Limb (tissue), 2 donors: ENCODE measurements at regions not wholly inside any gene's neighbourhood (a gene's known extent, or its start where the extent isn't known, plus 50 kb on each side); places are given as distances from the start of the nearest gene placed in this dataset.
"Not testable (repeated sequence)": the region's sequence is repeated elsewhere in the genome, so short reads cannot be mapped to it uniquely, and the experiment has no call there.

ENCODE experiments used
- DNase-seq, 2 donors: peaks; one replicate each; pipeline ENCODE4 v3.0.0-alpha.2; 2016; ENCODE audit errors: extremely low spot score in 2 of 2

DNA sequence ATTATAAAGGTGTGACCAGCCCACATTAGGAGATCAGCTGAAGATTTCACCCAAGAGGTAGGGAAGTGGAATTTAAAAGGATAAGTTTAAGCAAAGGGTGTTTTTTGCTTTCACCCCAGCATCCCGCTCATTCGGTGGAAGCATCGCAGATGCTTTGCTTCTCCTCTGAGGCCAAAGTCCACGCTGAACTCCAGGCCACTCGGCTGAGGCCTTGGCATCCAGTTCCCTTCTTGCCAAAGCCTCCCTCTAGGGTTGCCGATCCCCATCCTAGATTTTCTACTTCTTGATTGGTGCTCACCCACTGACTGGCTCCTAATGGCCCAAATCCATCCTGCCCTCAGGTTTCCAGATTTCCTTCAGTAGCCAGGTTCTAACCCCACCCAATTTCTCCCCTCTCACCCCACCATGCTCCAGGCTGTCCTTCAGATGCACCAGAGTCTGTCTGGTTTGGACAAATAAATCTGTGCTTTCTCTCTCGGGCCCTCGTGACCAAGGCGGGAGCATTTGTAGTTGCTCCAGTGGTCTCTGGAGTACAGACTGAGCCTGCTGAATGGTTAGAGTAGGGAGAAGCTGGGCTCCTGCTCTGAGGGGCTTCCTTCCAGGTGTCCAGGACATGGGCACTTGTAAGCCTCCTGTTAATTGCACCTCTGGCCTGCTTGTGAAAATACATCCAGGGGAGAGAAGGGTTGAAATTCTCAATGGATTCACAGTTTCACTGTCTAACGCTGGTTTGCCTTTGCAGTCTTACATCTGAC lies 193.2 kb downstream of the C1orf94 start:
- no peak for DNase-seq

- DNase-seq: no peak
Observed at GRCh38 chr1:34370748-34371147, 194.0 kb downstream of the C1orf94 start.

DNA sequence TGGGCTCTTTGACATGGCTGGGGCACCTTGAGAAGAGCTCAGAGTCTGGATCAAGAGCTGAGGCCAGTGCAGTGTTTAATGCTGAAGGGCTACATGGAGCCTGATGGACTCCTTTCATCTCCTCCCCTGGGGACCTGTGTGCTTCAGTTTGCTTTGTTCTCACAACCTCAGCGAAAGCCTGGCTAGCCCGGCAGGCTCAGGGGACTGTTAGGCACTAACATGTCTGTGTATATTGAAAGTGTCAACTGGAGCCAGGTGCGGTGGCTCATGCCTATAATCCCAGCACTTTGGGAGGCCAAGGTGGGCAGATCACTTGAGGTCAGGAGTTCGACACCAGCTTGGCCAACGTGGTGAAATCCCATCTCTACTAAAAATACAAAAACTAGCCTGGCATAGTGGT lies 194.5 kb downstream of the C1orf94 start:
- DNase-seq: not testable (repeated sequence)

DNA sequence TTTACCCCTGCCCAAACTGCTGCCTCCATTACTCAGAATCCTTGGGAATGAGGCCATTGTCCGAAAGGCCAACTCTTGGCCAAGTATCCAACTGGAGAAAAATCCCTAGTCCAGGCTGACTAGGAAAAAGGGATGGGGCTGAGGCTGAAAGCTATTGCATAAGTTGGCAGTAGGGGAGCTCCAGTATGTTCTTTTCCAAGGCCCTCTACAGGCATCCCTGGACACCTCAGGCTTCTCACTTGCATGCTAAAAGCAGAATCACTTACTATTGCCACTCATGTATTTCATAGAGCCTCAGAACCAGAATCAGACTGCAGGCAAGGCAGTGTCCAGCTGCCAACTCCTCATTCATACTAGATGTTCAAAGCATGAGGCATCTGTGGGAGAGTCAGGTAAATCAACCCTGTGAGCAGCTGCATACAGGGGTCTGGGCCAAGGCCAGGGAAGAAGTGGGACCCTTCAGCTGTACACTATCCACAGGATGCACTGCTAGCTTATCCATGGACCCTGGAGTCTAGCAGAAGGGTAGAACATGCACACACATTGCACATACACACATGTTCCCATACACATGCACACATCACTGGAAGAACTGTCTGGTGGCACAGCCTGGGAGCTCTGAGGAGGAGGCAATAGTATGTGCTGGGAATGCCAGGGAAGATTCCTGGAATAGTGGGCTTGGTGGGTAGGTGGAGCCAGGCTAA lies 195.3 kb downstream of the C1orf94 start:
- DNase-seq: no peak

GRCh38 chr1:34372891-34373290 lies 196.2 kb downstream of the C1orf94 start:
- no peak for DNase-seq

DNA sequence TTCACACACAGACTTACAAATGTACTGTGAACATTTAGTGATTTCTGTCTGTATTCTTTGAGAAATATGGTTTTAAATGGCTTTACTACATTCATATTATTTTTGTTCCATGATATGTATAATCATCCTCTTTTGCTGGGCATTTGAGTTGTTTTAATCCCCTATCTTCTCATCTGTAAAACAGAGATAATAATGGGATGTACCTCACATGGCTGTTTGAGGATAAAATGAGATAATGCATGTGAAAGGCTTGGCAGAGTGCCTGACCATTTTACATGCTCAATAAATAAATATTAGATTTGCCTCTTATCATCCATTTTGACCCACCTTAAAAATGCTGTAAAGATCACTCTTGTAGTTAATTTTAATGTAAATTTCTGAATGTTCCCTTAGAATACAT lies 197.2 kb downstream of the C1orf94 start:
- DNase-seq: no peak

DNA sequence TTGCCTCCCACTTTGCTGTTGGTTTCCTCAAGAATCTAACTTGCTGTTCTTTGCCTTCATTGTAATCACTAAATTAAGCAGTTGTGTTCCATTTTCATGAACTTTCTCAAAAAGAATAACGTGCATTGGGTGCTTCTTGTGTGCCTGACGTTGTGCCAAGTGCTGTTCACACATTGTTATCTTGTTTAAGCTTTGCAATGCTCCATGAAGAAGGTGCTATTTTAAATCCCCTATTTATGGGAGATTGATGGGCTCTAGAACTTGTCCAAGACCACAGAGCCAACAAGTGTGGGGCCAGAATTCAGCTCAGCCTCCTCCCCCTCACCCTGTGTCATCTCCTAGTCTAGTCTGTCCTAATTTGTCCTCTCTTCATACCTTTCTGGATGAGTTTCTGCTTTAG lies 199.8 kb downstream of the C1orf94 start:
- DNase-seq: no peak

- no peak for DNase-seq
Observed at GRCh38 chr1:34378968-34379856, 202.5 kb downstream of the C1orf94 start.

DNA sequence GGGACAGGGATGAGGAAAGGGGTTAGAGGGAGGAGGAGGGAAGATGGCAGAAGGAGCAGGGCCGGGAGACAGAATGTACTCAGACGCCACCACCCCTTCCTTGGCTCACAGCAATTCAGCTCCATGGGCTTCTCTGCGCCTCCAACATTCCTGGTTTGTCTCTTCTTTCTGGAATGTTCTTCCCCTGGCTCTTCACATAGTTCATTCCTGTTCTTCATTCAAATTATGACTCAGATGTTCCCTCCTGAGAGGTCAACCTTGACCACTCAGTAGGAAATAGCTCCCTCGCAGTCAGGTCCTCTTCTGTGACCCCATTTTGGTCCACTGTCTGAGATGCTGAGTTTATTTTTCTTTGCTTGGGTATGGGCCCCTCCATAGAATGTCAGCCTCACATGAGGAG lies 203.2 kb downstream of the C1orf94 start:
- DNase-seq: no peak

DNA sequence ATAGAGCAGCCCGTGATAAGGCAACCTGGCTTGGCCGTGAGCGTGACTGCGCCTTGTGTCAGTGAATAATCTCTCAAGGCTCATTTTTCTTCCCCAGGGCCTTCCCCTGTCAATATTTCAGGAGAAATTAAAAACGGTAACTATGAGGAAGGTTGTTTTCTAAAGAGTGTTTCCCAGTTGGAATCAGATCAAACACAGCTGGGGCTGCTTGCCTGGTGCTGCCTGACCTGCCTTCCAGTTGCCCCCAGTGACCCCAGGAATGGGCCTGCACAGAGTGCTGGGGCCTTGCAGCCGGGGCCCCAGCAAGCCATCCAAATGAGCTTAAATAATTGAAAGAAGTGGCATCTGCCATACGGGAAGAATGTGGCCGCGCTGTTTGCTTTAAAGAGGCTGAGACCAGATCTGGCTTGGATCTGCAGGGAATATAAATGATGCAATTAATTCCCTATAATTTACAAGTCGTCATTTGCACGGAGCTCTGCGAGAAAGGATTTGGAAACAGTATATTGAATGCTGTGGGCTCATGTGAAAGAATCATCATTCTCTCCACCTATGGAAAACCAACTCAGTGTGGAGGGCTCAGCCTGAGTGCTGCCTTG lies 203.9 kb downstream of the C1orf94 start:
- no peak for DNase-seq

DNA sequence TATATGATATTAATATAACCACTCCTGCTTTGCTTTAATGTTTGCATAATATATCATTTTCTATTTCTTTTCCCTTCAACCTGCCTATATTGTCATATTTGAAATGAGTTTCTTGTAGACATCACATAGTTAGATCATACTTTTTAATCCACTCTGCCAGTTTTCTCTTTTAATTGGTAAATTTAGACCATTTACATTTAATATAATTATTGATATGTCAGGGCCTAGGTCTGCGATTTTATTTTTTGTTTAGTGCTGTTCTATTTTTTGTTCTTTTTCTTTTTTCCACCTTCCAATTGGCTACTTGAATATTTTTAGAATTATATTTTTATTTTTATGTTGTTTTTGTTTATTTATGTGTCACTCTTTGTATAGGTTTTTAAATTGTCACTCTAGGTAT lies 213.3 kb downstream of the C1orf94 start:
- no peak for DNase-seq

DNA sequence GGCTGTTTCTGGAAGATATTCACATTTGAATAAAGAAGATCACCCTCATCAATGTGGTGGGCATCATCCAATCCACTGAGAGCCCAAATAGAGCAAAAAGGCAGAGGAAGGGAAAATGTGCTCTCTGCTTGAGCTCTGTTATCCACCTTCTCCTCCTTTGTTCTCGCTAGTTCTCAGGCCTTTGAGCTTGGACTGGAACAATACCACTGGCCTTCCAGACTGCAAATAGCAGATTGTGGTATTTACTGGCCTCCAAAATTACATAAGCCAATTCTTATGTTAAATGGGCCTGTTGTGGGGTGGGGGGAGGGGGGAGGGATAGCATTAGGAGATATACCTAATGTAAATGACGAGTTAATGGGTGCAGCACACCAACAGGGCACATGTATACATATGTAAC lies 219.3 kb downstream of the C1orf94 start:
- no peak for DNase-seq

DNA sequence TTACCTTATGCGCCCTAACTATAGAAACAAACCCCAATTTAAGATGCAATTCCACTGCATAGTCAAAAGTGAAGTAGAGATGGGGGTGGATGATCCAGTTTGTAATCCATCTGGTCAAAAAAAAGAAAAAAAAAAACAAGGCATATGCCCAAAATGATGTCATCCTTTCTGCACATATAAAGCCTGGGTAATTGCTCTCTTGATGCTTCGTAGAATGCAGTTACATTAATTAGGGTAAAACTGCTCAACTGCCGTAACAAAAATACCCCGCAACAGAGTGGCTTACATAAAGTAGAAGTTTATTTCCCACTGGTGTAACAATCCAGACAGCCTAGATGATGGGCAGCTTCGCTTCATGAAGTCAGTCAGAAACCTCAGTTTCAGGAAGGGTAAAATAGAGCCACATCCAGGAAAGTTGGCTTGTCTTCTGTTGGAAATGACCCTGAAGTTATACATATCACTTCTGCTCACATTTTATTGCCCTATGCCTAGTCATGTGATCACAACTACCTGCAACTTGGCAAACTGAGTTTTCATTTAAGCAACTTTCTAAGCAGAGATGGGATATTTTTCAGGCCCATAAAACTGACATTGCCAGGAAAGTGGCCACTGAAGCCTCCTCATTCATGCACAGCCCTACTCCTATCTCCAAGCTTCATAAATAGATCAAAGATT lies 221.7 kb downstream of the C1orf94 start:
- no peak for DNase-seq

GRCh38 chr1:34398916-34399275 lies 222.2 kb downstream of the C1orf94 start:
- DNase-seq: no peak

DNA sequence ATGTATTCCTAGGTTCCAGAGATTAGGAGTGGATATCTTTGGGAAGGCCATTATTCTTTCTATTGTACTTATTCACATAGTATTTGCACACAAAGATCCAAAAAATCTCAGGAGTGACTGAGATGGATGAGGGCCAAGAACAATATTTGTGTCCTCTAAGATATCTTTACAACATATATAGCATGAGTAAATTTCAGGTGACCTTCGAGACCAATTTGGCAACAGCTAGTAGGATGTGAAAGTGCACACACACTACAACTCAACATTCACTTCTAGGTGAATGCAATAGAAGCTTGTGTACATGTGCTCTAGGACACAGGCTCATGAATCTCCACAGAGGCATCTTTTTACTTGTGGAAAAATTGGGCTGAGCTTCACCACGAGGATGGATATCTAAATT lies 224.0 kb downstream of the C1orf94 start:
- DNase-seq: no peak

GRCh38 chr1:34403156-34403555 lies 226.4 kb downstream of the C1orf94 start:
- no peak for DNase-seq

- no peak for DNase-seq
Observed at GRCh38 chr1:34404804-34405203, 228.1 kb downstream of the C1orf94 start.

DNA sequence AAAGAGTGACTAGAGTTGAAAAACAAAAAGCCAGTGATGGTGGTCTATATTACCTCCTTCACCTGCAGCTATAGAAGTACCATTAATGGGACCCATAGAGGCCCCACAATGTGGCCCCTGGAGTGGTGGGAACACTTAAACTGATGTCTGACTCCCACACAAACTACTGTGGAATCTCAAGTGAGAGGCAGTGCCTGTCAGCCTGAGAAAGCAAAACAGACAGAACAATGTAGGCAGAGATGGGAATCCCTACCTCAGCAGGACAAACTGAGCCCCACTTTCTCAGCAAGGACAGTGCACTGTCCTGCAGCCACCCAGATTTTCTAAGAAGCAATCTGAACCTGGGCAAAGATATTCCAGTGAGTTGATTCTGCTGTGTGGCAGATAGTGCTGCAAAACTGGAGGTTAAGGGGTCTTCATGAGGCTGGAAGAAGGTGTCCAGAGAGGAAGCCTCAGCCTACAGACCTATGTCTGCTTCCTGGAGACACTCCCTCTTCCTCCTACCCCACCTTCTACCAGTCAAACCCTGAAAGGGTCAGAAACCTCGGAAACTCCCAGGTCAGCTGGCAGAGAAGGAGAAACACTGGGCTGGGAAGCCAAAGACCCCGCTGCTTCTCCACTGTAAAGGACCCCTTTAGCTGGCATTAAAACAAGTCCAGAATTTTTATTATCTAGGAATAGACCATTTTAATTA lies 228.7 kb downstream of the C1orf94 start:
- DNase-seq: no peak

GRCh38 chr1:34406377-34406776 lies 229.7 kb downstream of the C1orf94 start:
- DNase-seq: no peak

DNA sequence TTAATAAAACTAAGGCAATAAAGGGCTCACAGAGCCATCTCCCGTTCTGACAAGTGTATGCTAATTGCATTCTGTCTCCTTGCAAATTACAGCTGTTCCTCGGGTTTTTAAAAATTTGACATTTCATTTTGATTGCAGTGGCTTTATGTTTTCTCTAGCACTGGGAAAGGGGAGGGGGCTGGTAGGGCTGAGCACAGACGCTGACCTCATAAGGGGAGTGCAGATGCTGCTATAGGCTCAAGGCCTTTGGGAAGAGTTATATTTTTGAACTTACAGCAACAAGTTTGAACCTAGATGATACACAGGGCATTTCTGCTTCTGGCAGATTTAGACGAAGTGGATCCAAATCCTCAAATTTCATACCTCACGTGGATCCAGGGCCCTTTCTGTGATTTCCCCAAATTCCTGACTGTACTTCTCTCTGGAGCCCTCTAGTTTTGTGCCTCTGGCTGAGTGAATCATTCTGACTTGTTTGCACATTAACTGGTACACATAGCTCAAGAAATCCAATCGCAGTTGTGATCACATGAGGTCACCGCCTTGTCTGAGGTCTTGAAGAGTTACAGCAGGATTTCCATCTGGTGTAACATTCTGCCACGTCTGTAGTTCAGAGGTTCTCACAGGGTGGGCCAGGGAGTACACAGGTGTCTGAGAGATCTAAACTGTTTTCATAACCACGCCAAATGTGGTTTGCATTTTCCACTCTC lies 230.3 kb downstream of the C1orf94 start:
- peak; percentile 16 to 30 for DNase-seq
